OCI-LY7 (cell line): ENCODE measurements at regions not wholly inside any gene's neighbourhood (a gene's known extent, or its start where the extent isn't known, plus 50 kb on each side); places are given as distances from the start of the nearest gene placed in this dataset.

Experiments
- EZH2phosphoT487 ChIP-seq: fragments of 200-600 bp; sonication (generic); IDR thresholded peaks from 2 replicates; pipeline ENCODE4 v1.6.1; 2018; ENCODE audit warnings: low read depth, borderline replicate concordance, mild to moderate bottlenecking, mixed run types, antibody characterized with exemption, low read length, moderate library complexity, mixed read lengths
- TF ChIP-seq, protein P1 (sequence below): fragments of 200-600 bp; sonication (generic); conservative IDR thresholded peaks from 2 replicates; pipeline ENCODE4 v1.5.1; 2014; ENCODE audit warnings: mild to moderate bottlenecking, antibody characterized with exemption, low read length, moderate library complexity, mixed read lengths

DNA sequence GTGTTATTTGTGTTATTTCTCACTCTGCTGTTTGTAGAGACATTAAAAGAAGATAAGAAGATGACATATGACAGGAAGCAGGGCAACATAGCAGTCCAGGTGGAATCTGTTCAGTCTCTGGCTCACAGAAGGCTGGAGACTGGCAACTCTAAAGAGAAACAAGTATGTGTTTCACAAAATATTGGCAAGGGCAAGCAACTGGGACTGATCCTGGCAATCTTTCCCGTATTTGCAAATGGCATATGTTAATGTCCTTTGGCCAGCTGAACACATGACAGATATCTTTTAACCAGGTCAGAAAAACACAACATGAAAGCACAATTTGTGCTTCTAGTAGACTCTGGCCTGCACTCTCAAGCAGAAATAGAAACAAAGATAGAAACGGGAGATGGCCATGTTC lies 1354.1 kb upstream of the EPHA6 start:
- TF ChIP-seq, protein P1, sequence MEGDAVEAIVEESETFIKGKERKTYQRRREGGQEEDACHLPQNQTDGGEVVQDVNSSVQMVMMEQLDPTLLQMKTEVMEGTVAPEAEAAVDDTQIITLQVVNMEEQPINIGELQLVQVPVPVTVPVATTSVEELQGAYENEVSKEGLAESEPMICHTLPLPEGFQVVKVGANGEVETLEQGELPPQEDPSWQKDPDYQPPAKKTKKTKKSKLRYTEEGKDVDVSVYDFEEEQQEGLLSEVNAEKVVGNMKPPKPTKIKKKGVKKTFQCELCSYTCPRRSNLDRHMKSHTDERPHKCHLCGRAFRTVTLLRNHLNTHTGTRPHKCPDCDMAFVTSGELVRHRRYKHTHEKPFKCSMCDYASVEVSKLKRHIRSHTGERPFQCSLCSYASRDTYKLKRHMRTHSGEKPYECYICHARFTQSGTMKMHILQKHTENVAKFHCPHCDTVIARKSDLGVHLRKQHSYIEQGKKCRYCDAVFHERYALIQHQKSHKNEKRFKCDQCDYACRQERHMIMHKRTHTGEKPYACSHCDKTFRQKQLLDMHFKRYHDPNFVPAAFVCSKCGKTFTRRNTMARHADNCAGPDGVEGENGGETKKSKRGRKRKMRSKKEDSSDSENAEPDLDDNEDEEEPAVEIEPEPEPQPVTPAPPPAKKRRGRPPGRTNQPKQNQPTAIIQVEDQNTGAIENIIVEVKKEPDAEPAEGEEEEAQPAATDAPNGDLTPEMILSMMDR, result no peak
- TF ChIP-seq EZH2phosphoT487, result no peak
